ENCODE measurements at regions not wholly inside any gene's neighbourhood (a gene's known extent, or its start where the extent isn't known, plus 50 kb on each side); places are given as distances from the start of the nearest gene placed in this dataset.

- WGBS, 2 experiments (ENCODE audit: insufficient coverage in 2 of 2), result 60% methylated on average over 2 of the region's 3 CpGs; no CpG with 5 or more reads in 1 of the 2 experiments
- Histone ChIP-seq H3K4me3 (ENCODE audit: extremely low read depth, insufficient read depth, low read length, poor library complexity, severe bottlenecking) (no peak overlapping the region), H3K9me3 (ENCODE audit: control insufficient read depth, low read length) (no peaks in the 10 kb centered on the region), H3K36me3 (ENCODE audit: control insufficient read depth, insufficient read depth, low read length) (no peaks in the 10 kb centered on the region), H3K27ac (ENCODE audit: low read depth, low read length, severe bottlenecking) (no peak overlapping the region), H3K4me1 (ENCODE audit: control insufficient read depth, insufficient read depth, low read length, poor library complexity, severe bottlenecking) (no peaks in the 10 kb centered on the region)
Observed at GRCh38 chr14:56463271-56463890, 116.2 kb upstream of the TMEM260 start.

- H3K4me1 ChIP-seq (ENCODE audit: control insufficient read depth, insufficient read depth, low read length, poor library complexity, severe bottlenecking), result no peaks in the 10 kb centered on the region
- 90 to 98% methylated on average over 6 to 8 of the region's 8 CpGs for WGBS, 2 experiments (ENCODE audit: insufficient coverage in 2 of 2)
- no peak overlapping the region for H3K27ac ChIP-seq (ENCODE audit: low read depth, low read length, severe bottlenecking)
- H3K9me3 ChIP-seq (ENCODE audit: control insufficient read depth, low read length), result no peaks in the 10 kb centered on the region
- no peaks in the 10 kb centered on the region for H3K36me3 ChIP-seq (ENCODE audit: control insufficient read depth, insufficient read depth, low read length)
- H3K4me3 ChIP-seq (ENCODE audit: extremely low read depth, insufficient read depth, low read length, poor library complexity, severe bottlenecking), result no peak overlapping the region
Observed at GRCh38 chr14:56471056-56471455, 108.5 kb upstream of the TMEM260 start.

- H3K4me1 ChIP-seq (ENCODE audit: control insufficient read depth, insufficient read depth, low read length, poor library complexity, severe bottlenecking), result no peaks in the 10 kb centered on the region
- WGBS, 2 experiments (ENCODE audit: insufficient coverage in 2 of 2), result 0% methylated on average over 1 to 4 of the region's 8 CpGs
- H3K9me3 ChIP-seq (ENCODE audit: control insufficient read depth, low read length), result no peaks in the 10 kb centered on the region
- no peak overlapping the region for H3K4me3 ChIP-seq (ENCODE audit: extremely low read depth, insufficient read depth, low read length, poor library complexity, severe bottlenecking)
- H3K27ac ChIP-seq (ENCODE audit: low read depth, low read length, severe bottlenecking), result no peak overlapping the region
- H3K36me3 ChIP-seq (ENCODE audit: control insufficient read depth, insufficient read depth, low read length), result no peaks in the 10 kb centered on the region
Observed at GRCh38 chr14:56474419-56475022, 105.1 kb upstream of the TMEM260 start.

DNA sequence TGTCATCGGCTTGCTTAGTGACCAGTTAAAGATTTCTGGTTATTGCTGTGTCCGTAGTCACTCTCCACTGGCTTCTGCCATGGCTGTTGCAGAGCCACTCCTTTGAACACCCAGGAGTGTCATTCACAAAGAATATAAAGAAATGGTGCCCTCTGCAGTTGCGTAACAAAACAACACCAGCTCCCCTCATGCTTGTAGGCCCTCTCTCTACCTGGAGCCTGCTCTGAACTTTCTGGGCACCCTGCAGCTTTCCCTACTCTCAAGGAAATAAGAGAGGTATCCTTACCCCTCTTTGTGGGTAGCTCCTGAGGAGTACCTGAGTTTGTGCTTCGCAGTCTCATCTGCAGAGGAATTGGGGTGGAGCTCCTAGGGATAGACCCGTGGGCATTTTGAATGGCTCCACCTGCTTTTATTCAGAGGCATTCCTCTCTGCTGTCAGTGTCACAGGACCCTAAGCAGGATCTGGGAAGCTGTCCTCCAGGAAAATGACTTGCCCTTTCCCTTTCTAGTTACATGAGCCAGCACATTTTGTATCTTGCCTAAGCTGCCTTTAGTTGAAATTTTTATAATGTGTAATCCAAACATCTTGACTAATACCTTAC is 97.2 kb upstream of the TMEM260 start:
- Histone ChIP-seq H3K27ac (ENCODE audit: low read depth, low read length, severe bottlenecking) (no peak overlapping the region), H3K4me3 (ENCODE audit: extremely low read depth, insufficient read depth, low read length, poor library complexity, severe bottlenecking) (no peak overlapping the region), H3K36me3 (ENCODE audit: control insufficient read depth, insufficient read depth, low read length) (no peaks in the 10 kb centered on the region), H3K4me1 (ENCODE audit: control insufficient read depth, insufficient read depth, low read length, poor library complexity, severe bottlenecking) (no peaks in the 10 kb centered on the region), H3K9me3 (ENCODE audit: control insufficient read depth, low read length) (no peaks in the 10 kb centered on the region)
- 37 to 50% methylated on average over 1 to 4 of the region's 5 CpGs for WGBS, 2 experiments (ENCODE audit: insufficient coverage in 2 of 2)

DNA sequence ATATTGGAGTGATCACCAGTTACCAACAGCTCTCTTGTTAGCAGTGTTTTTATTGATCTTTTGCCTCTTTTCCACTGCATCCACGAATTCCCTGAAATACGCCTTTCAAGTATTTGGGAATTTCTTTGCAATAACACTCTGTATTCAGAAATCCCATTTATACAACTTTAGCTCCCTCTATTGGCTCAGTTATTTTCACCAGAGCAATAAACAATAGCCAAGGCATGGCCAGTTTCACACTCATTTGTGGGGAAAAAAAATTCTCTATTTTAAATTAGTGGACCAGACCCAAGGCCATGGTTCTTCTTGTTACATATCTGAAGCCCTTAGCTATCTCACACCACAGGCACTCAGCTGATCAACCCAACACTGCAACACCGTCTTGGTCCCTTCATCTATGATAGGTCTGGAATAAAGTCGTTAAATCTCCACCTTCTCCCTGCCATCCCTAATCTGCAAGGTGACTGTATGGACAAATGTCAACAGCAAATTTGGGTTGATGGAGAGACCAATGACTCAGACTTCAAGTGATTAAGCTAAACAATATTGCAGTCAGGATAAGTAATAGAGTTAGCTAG is 92.4 kb upstream of the TMEM260 start:
- 60 to 73% methylated on average over 3 of the region's 4 CpGs for WGBS, 2 experiments (ENCODE audit: insufficient coverage in 2 of 2)
- Histone ChIP-seq H3K9me3 (ENCODE audit: control insufficient read depth, low read length) (no peaks in the 10 kb centered on the region), H3K4me1 (ENCODE audit: control insufficient read depth, insufficient read depth, low read length, poor library complexity, severe bottlenecking) (no peaks in the 10 kb centered on the region), H3K27ac (ENCODE audit: low read depth, low read length, severe bottlenecking) (no peak overlapping the region), H3K36me3 (ENCODE audit: control insufficient read depth, insufficient read depth, low read length) (no peaks in the 10 kb centered on the region), H3K4me3 (ENCODE audit: extremely low read depth, insufficient read depth, low read length, poor library complexity, severe bottlenecking) (no peak overlapping the region)

DNA sequence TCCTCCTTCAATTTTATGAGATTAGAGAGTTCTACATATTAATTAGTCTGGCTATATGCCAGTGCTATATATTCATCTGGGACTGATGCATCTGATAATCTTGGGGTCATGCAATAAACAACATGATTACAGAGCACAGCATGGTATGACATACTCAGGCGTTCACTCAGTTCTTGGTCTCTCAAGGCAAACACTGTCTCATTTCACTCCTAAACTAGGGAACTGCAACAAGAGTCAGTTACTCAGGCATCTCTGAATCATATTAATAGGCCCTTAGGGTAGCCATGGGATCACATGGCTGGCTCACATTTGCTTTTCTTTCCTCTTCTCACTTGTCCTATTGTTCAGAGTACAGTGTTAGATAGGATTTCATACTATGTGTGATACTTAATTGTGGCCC is 91.8 kb upstream of the TMEM260 start:
- no peaks in the 10 kb centered on the region for H3K36me3 ChIP-seq (ENCODE audit: control insufficient read depth, insufficient read depth, low read length)
- 88 to 100% methylated on average over 1 of the region's 1 CpG for WGBS, 2 experiments (ENCODE audit: insufficient coverage in 2 of 2)
- H3K9me3 ChIP-seq (ENCODE audit: control insufficient read depth, low read length), result no peaks in the 10 kb centered on the region
- no peak overlapping the region for H3K27ac ChIP-seq (ENCODE audit: low read depth, low read length, severe bottlenecking)
- H3K4me1 ChIP-seq (ENCODE audit: control insufficient read depth, insufficient read depth, low read length, poor library complexity, severe bottlenecking), result no peaks in the 10 kb centered on the region
- H3K4me3 ChIP-seq (ENCODE audit: extremely low read depth, insufficient read depth, low read length, poor library complexity, severe bottlenecking), result no peak overlapping the region

DNA sequence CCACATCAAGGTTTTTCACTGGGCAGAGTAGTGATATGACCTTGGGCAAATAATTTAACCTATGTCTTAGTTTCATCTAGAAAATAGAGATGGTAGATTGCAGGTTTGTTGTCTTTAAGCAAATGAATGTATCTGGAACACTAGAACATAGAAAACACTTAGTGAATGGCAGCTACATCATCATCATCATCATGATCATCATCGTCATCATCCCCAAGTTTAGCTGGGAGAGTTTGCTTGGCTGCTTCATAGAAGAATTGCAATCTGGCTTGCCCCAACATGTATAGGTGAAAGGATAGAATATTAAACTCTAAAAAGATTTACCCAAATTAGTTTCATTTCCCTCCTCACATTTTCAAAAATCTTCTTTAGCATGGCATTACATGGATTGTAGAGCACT is 91.3 kb upstream of the TMEM260 start:
- WGBS, 2 experiments (ENCODE audit: insufficient coverage in 2 of 2), result no CpG with 5 or more reads among the region's 1 CpG

DNA sequence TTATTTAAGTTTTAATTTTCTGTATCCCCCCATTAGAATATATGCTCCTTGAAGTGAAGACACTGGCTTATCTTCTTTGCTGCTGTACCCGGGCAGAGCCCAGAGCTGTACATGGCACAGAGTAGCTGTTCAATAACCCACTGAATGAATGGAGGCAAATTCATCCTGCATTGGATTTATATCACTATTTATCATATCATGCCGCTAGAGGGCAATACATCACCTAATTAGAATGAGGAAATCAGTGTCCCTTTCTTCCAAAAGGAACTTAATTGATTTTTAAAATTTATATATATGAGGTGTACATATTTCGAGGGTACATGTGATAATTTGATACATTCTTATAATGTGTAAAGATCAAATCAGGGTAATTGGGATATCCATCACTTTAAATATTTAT is 89.2 kb upstream of the TMEM260 start:
- Histone ChIP-seq H3K36me3 (ENCODE audit: control insufficient read depth, insufficient read depth, low read length) (no peaks in the 10 kb centered on the region), H3K27ac (ENCODE audit: low read depth, low read length, severe bottlenecking) (no peak overlapping the region), H3K4me3 (ENCODE audit: extremely low read depth, insufficient read depth, low read length, poor library complexity, severe bottlenecking) (no peak overlapping the region), H3K4me1 (ENCODE audit: control insufficient read depth, insufficient read depth, low read length, poor library complexity, severe bottlenecking) (no peaks in the 10 kb centered on the region), H3K9me3 (ENCODE audit: control insufficient read depth, low read length) (no peaks in the 10 kb centered on the region)
- WGBS, 2 experiments (ENCODE audit: insufficient coverage in 2 of 2), result 43 to 50% methylated on average over 1 of the region's 3 CpGs

More for the DNA sequence above, 91.3 kb upstream of the TMEM260 start:
- H3K9me3 ChIP-seq (ENCODE audit: control insufficient read depth, low read length), result no peaks in the 10 kb centered on the region
- no peak overlapping the region for H3K4me3 ChIP-seq (ENCODE audit: extremely low read depth, insufficient read depth, low read length, poor library complexity, severe bottlenecking)
- H3K4me1 ChIP-seq (ENCODE audit: control insufficient read depth, insufficient read depth, low read length, poor library complexity, severe bottlenecking), result no peaks in the 10 kb centered on the region
- no peaks in the 10 kb centered on the region for H3K36me3 ChIP-seq (ENCODE audit: control insufficient read depth, insufficient read depth, low read length)
- H3K27ac ChIP-seq (ENCODE audit: low read depth, low read length, severe bottlenecking), result no peak overlapping the region

GRCh38 chr14:56491299-56492285 is 88.0 kb upstream of the TMEM260 start:
- H3K4me1 ChIP-seq (ENCODE audit: control insufficient read depth, insufficient read depth, low read length, poor library complexity, severe bottlenecking), result no peaks in the 10 kb centered on the region
- WGBS, 2 experiments (ENCODE audit: insufficient coverage in 2 of 2), result 17 to 20% methylated on average over 8 of the region's 10 CpGs
- H3K4me3 ChIP-seq (ENCODE audit: extremely low read depth, insufficient read depth, low read length, poor library complexity, severe bottlenecking), result no peak overlapping the region
- no peaks in the 10 kb centered on the region for H3K9me3 ChIP-seq (ENCODE audit: control insufficient read depth, low read length)
- H3K36me3 ChIP-seq (ENCODE audit: control insufficient read depth, insufficient read depth, low read length), result no peaks in the 10 kb centered on the region
- H3K27ac ChIP-seq (ENCODE audit: low read depth, low read length, severe bottlenecking), result no peak overlapping the region

GRCh38 chr14:56494167-56494566 is 85.4 kb upstream of the TMEM260 start:
- no peaks in the 10 kb centered on the region for H3K4me1 ChIP-seq (ENCODE audit: control insufficient read depth, insufficient read depth, low read length, poor library complexity, severe bottlenecking)
- H3K27ac ChIP-seq (ENCODE audit: low read depth, low read length, severe bottlenecking), result no peak overlapping the region
- no peaks in the 10 kb centered on the region for H3K9me3 ChIP-seq (ENCODE audit: control insufficient read depth, low read length)
- WGBS, 2 experiments (ENCODE audit: insufficient coverage in 2 of 2), result 83% methylated on average over 2 of the region's 3 CpGs; no CpG with 5 or more reads in 1 of the 2 experiments
- H3K36me3 ChIP-seq (ENCODE audit: control insufficient read depth, insufficient read depth, low read length), result no peaks in the 10 kb centered on the region
- no peak overlapping the region for H3K4me3 ChIP-seq (ENCODE audit: extremely low read depth, insufficient read depth, low read length, poor library complexity, severe bottlenecking)

All from mesodermal cell (in vitro differentiated cells).